ENCODE measurements at regions not wholly inside any gene's neighbourhood (a gene's known extent, or its start where the extent isn't known, plus 50 kb on each side); places are given as distances from the start of the nearest gene placed in this dataset.

DNA sequence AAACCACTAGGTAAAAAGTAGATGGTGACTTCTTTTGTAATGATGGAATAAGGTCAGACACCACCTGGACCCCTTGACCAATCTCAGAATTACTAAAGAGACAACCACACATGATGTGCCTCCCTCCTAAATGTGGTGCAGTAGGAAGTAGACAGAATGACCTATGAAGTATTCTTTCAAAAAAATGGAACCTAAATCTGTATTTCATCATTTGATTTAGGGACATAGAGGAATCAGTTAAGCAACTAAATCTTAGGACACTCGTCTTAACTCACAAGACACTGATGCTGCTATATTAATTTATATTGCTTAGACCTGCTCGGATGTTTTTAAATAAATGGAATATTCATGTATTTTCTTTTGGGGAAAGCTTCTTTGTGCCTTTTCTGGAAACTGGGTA is 80.9 kb upstream of the IRF2BP2 start:
- TF ChIP-seq POLR2A (IDR thresholded peaks at IDR 0.05) (no peak), POLR2AphosphoS5 (IDR thresholded peaks at IDR 0.05) (no peak), CTCF (IDR thresholded peaks at IDR 0.05) (no peak), EP300 (IDR thresholded peaks at IDR 0.05; ENCODE audit: low read depth) (no peak)

Data from transverse colon (tissue), 4 donors.